WTC11 (cell line): ENCODE measurements at regions not wholly inside any gene's neighbourhood (a gene's known extent, or its start where the extent isn't known, plus 50 kb on each side); places are given as distances from the start of the nearest gene placed in this dataset.
"Not testable (repeated sequence)": the region's sequence is repeated elsewhere in the genome, so short reads cannot be mapped to it uniquely, and the experiment has no call there.

Source experiments
- ATAC-seq: fragments of 200-7000 bp; cut with Tn5 transposase; 2 replicates; pipeline ENCODE4 v1.10.0; 2021; ENCODE audit warnings: mild to moderate bottlenecking, moderate library complexity
- CTCF ChIA-PET: fragments of 300-600 bp; sonication (Branson Sonifier 250); formaldehyde crosslinking; loops from one replicate; lab custom pipeline; 2021; ENCODE audit warnings: antibody characterized with exemption; lab: Charles Lee
- POLR2A ChIA-PET: fragments of 350-600 bp; sonication (Branson Sonifier 250); formaldehyde crosslinking; loops from one replicate; lab custom pipeline; 2021; ENCODE audit warnings: antibody characterized with exemption; lab: Charles Lee
- DNase-seq: peaks from one replicate; pipeline ENCODE4 v3.0.0; 2021; ENCODE audit warnings: low spot score
- H3K27ac Mint-ChIP-seq: 2 replicates; pipeline ENCODE4 v1.8.0; 2021; ENCODE audit warnings: mixed read lengths
- H3K27me3 Mint-ChIP-seq: 2 replicates; pipeline ENCODE4 v1.8.0; 2021; ENCODE audit warnings: low read depth, mild to moderate bottlenecking, moderate library complexity, mixed read lengths
- H3K36me3 Mint-ChIP-seq: 2 replicates; pipeline ENCODE4 v1.8.0; 2021; ENCODE audit warnings: mixed read lengths
- H3K4me1 Mint-ChIP-seq: 2 replicates; pipeline ENCODE4 v1.8.0; 2022; ENCODE audit warnings: mixed read lengths
- H3K4me3 Mint-ChIP-seq: 2 replicates; pipeline ENCODE4 v1.8.0; 2021; ENCODE audit warnings: mild to moderate bottlenecking, moderate library complexity, mixed read lengths
- H3K9me3 Mint-ChIP-seq: 2 replicates; pipeline ENCODE4 v1.8.0; 2021; ENCODE audit warnings: mixed read lengths
- GABPB1 ChIP-seq: sonication (generic); formaldehyde crosslinking; IDR thresholded peaks from 2 replicates; pipeline ENCODE4 v1.8.1; 2023; ENCODE audit warnings: mild to moderate bottlenecking, missing genetic modification reagents
- NFYB ChIP-seq: sonication (generic); formaldehyde crosslinking; conservative IDR thresholded peaks from 2 replicates; pipeline ENCODE4 v1.8.0; 2022; ENCODE audit warnings: low read depth, missing genetic modification reagents
- ZNF219 ChIP-seq: sonication (generic); formaldehyde crosslinking; IDR thresholded peaks from 2 replicates; pipeline ENCODE4 v1.8.0; 2023; ENCODE audit warnings: missing genetic modification reagents, mild to moderate bottlenecking, borderline replicate concordance
- ZNF317 ChIP-seq: sonication (generic); formaldehyde crosslinking; IDR thresholded peaks from 2 replicates; pipeline ENCODE4 v1.8.1; 2023; ENCODE audit warnings: low read depth, mild to moderate bottlenecking, moderate library complexity, missing genetic modification reagents, borderline replicate concordance
- TF ChIP-seq, protein P1 (sequence below): sonication (generic); formaldehyde crosslinking; IDR thresholded peaks from 2 replicates; pipeline ENCODE4 v1.8.0; 2023; ENCODE audit warnings: missing genetic modification reagents, mild to moderate bottlenecking, borderline replicate concordance
- TF ChIP-seq, protein P2 (sequence below): sonication (generic); formaldehyde crosslinking; IDR thresholded peaks from 2 replicates; pipeline ENCODE4 v1.8.0; 2023; ENCODE audit warnings: mild to moderate bottlenecking, missing genetic modification reagents
- TF ChIP-seq, protein P3 (sequence below): sonication (generic); formaldehyde crosslinking; conservative IDR thresholded peaks from 2 replicates; pipeline ENCODE4 v1.8.1; 2023; ENCODE audit warnings: mild to moderate bottlenecking, low read depth, missing genetic modification reagents, moderate library complexity
- TF ChIP-seq, protein P4 (sequence below): sonication (generic); formaldehyde crosslinking; IDR thresholded peaks from 2 replicates; pipeline ENCODE4 v1.8.1; 2022; ENCODE audit warnings: missing genetic modification reagents, borderline replicate concordance
- TF ChIP-seq, protein P5 (sequence below): sonication (generic); formaldehyde crosslinking; IDR thresholded peaks from 2 replicates; pipeline ENCODE4 v1.8.1; 2023; ENCODE audit warnings: mild to moderate bottlenecking, missing genetic modification reagents

DNA sequence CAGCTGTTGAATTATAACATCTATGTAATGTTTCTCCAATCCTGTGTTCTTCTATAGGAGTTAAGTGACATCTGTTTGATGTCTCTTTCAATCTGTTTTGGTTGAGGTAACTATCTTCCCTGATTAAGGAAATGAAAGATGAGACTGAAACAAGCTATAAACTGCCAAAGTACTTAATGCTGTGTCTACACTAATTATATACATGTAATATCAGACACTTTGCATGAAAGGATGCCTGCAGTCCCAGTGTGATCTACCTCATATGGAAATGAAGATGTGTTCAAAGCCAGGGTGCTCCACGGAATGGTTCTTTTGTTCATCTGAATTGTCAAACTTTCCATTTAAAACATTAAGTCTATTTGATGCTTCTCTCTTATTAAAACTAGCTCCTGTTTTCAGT lies 958.3 kb downstream of the GALC start (continued):
- TF ChIP-seq, protein P1, sequence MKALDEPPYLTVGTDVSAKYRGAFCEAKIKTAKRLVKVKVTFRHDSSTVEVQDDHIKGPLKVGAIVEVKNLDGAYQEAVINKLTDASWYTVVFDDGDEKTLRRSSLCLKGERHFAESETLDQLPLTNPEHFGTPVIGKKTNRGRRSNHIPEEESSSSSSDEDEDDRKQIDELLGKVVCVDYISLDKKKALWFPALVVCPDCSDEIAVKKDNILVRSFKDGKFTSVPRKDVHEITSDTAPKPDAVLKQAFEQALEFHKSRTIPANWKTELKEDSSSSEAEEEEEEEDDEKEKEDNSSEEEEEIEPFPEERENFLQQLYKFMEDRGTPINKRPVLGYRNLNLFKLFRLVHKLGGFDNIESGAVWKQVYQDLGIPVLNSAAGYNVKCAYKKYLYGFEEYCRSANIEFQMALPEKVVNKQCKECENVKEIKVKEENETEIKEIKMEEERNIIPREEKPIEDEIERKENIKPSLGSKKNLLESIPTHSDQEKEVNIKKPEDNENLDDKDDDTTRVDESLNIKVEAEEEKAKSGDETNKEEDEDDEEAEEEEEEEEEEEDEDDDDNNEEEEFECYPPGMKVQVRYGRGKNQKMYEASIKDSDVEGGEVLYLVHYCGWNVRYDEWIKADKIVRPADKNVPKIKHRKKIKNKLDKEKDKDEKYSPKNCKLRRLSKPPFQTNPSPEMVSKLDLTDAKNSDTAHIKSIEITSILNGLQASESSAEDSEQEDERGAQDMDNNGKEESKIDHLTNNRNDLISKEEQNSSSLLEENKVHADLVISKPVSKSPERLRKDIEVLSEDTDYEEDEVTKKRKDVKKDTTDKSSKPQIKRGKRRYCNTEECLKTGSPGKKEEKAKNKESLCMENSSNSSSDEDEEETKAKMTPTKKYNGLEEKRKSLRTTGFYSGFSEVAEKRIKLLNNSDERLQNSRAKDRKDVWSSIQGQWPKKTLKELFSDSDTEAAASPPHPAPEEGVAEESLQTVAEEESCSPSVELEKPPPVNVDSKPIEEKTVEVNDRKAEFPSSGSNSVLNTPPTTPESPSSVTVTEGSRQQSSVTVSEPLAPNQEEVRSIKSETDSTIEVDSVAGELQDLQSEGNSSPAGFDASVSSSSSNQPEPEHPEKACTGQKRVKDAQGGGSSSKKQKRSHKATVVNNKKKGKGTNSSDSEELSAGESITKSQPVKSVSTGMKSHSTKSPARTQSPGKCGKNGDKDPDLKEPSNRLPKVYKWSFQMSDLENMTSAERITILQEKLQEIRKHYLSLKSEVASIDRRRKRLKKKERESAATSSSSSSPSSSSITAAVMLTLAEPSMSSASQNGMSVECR (CRISPR knock-in tag): no peak

DNA sequence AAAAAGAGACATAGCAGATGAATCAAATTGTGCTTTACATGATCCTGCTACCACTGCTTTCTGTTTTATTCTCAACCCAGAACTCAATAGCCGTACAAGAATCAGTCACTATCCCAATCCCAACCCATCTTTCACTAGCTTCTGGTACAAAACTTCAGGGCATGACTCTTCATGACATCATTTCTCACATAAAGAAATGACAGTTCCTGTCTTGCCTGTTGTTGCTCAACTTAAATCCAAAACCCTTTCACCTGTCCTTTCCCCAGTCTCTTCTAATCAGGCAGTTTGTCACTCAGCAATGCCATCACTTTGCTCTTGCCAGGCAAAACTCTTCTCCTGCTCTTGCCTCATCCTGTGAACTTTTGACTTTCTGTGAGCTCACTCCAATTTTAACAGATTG lies 962.8 kb downstream of the GALC start:
- Mint-ChIP-seq H3K4me3 (no peak overlapping the region), H3K9me3 (no peaks in the 10 kb centered on the region), H3K36me3 (no peaks in the 10 kb centered on the region), H3K27ac (no peak overlapping the region), H3K4me1 (peaks cover 4% of the 10 kb centered on the region)
- ChIA-PET POLR2A (no interaction called here), CTCF (no interaction called here)
- ATAC-seq (no peak), DNase-seq (no peak)
- TF ChIP-seq ZNF317 (CRISPR knock-in tag): no peak
- TF ChIP-seq, protein P2, sequence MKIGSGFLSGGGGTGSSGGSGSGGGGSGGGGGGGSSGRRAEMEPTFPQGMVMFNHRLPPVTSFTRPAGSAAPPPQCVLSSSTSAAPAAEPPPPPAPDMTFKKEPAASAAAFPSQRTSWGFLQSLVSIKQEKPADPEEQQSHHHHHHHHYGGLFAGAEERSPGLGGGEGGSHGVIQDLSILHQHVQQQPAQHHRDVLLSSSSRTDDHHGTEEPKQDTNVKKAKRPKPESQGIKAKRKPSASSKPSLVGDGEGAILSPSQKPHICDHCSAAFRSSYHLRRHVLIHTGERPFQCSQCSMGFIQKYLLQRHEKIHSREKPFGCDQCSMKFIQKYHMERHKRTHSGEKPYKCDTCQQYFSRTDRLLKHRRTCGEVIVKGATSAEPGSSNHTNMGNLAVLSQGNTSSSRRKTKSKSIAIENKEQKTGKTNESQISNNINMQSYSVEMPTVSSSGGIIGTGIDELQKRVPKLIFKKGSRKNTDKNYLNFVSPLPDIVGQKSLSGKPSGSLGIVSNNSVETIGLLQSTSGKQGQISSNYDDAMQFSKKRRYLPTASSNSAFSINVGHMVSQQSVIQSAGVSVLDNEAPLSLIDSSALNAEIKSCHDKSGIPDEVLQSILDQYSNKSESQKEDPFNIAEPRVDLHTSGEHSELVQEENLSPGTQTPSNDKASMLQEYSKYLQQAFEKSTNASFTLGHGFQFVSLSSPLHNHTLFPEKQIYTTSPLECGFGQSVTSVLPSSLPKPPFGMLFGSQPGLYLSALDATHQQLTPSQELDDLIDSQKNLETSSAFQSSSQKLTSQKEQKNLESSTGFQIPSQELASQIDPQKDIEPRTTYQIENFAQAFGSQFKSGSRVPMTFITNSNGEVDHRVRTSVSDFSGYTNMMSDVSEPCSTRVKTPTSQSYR (CRISPR knock-in tag): no peak
- TF ChIP-seq ZNF219 (CRISPR knock-in tag): no peak
- TF ChIP-seq, protein P3, sequence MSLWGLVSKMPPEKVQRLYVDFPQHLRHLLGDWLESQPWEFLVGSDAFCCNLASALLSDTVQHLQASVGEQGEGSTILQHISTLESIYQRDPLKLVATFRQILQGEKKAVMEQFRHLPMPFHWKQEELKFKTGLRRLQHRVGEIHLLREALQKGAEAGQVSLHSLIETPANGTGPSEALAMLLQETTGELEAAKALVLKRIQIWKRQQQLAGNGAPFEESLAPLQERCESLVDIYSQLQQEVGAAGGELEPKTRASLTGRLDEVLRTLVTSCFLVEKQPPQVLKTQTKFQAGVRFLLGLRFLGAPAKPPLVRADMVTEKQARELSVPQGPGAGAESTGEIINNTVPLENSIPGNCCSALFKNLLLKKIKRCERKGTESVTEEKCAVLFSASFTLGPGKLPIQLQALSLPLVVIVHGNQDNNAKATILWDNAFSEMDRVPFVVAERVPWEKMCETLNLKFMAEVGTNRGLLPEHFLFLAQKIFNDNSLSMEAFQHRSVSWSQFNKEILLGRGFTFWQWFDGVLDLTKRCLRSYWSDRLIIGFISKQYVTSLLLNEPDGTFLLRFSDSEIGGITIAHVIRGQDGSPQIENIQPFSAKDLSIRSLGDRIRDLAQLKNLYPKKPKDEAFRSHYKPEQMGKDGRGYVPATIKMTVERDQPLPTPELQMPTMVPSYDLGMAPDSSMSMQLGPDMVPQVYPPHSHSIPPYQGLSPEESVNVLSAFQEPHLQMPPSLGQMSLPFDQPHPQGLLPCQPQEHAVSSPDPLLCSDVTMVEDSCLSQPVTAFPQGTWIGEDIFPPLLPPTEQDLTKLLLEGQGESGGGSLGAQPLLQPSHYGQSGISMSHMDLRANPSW (CRISPR knock-in tag): no peak
- TF ChIP-seq, protein P4, sequence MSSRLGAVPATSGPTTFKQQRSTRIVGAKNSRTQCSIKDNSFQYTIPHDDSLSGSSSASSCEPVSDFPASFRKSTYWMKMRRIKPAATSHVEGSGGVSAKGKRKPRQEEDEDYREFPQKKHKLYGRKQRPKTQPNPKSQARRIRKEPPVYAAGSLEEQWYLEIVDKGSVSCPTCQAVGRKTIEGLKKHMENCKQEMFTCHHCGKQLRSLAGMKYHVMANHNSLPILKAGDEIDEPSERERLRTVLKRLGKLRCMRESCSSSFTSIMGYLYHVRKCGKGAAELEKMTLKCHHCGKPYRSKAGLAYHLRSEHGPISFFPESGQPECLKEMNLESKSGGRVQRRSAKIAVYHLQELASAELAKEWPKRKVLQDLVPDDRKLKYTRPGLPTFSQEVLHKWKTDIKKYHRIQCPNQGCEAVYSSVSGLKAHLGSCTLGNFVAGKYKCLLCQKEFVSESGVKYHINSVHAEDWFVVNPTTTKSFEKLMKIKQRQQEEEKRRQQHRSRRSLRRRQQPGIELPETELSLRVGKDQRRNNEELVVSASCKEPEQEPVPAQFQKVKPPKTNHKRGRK (CRISPR knock-in tag): no peak
- TF ChIP-seq NFYB (CRISPR knock-in tag): no peak
- TF ChIP-seq, protein P5, sequence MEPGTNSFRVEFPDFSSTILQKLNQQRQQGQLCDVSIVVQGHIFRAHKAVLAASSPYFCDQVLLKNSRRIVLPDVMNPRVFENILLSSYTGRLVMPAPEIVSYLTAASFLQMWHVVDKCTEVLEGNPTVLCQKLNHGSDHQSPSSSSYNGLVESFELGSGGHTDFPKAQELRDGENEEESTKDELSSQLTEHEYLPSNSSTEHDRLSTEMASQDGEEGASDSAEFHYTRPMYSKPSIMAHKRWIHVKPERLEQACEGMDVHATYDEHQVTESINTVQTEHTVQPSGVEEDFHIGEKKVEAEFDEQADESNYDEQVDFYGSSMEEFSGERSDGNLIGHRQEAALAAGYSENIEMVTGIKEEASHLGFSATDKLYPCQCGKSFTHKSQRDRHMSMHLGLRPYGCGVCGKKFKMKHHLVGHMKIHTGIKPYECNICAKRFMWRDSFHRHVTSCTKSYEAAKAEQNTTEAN (CRISPR knock-in tag): no peak
- no peak for TF ChIP-seq GABPB1 (CRISPR knock-in tag)
- TF ChIP-seq, all 79 proteins: peak for 0
- H3K27me3 Mint-ChIP-seq: no peaks in the 10 kb centered on the region

DNA sequence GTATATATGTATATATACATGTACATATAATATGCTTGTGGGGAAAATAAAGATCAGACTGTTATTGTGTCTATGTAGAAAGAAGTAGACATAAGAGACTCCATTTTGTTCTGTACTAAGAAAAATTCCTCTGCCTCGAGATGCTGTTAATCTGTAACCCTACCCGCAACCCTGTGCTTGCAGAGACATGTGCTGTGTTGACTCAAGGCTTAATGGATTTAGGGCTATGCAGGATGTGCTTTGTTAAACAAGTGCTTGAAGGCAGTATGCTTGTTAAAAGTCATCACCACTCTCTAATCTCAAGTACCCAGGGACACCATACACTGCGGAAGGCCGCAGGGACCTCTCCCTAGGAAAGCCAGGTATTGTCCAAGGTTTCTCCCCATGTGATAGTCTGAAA lies 972.9 kb downstream of the GALC start:
- CTCF ChIA-PET, H3K4me3 Mint-ChIP-seq, H3K36me3 Mint-ChIP-seq, DNase-seq, POLR2A ChIA-PET, ATAC-seq, H3K4me1 Mint-ChIP-seq, H3K27ac Mint-ChIP-seq: not testable (repeated sequence)
- Mint-ChIP-seq H3K27me3 (peaks cover 61% of the 10 kb centered on the region), H3K9me3 (peaks cover 17% of the 10 kb centered on the region)
